ENCODE measurements at regions not wholly inside any gene's neighbourhood (a gene's known extent, or its start where the extent isn't known, plus 50 kb on each side); places are given as distances from the start of the nearest gene placed in this dataset.

DNA sequence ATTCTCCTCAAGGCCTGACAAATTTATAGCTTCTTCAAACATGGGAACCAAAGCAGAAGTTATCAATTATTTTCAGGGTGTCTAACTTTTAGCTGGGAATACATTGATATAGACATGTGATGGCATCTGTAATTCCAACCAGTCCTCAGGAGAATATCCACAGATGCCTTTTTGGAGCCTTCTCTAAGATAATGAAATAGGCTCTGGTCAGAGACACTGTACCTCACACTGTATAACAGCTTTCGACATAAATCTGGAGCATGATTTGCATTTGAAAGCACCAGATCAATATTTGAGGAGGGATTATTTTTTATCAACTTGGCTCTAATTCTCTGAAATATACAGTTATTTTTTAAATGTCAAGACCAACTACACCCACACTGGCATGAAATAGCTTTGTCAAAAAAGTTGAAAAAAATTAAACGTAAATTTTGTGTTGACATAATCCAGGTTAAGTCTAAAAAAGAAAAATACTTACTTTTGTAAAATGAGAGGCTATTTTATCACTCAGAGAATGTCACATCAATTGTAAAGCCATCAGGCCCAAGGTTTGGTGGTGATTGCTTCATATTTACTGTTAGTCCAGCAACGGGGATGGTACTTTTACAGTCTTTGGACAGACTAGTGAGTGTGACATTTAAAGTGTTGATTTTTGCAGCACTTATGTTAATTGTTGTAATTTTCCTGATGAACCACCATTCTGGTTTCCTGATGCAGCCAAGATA is 177.0 kb upstream of the SP8 start (continued):
- TF ChIP-seq, protein P1, sequence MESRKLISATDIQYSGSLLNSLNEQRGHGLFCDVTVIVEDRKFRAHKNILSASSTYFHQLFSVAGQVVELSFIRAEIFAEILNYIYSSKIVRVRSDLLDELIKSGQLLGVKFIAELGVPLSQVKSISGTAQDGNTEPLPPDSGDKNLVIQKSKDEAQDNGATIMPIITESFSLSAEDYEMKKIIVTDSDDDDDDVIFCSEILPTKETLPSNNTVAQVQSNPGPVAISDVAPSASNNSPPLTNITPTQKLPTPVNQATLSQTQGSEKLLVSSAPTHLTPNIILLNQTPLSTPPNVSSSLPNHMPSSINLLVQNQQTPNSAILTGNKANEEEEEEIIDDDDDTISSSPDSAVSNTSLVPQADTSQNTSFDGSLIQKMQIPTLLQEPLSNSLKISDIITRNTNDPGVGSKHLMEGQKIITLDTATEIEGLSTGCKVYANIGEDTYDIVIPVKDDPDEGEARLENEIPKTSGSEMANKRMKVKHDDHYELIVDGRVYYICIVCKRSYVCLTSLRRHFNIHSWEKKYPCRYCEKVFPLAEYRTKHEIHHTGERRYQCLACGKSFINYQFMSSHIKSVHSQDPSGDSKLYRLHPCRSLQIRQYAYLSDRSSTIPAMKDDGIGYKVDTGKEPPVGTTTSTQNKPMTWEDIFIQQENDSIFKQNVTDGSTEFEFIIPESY (IDR thresholded peaks at IDR 0.05; ENCODE audit: extremely low read depth, insufficient replicate concordance, low read length): no peak
- TF ChIP-seq SRF (IDR thresholded peaks at IDR 0.05; ENCODE audit: low read depth) (no peak), EGR1 (IDR thresholded peaks at IDR 0.05; ENCODE audit: low read depth) (no peak)

DNA sequence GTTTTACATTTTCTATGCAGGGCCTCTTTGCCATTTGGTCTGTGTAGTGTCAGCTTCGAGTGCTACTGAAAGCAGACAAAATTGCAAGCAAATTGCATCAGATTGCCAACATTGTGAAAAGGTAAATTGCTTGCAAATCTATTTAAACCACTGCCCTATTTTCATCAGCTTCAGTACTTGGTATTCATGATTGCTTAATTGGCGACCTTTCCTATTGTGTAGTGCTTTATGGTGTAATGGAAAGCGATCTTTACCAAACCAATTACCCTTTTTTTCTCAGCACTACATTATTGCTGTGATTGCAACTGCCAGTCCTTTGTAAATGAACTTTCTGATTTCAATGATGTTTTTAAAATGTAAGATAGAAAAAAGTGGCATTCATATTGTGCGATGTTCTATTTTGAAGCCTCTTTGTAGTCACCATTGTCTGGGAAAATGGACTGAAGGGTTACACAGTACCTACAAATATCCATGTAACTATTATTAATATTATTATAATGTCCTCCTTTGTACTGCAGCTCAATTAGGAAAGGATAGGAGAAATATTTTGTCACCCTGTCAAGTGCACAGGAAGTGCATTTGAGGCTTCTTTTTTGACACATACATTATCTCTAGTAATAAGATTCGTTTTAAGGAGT is 177.7 kb upstream of the SP8 start:
- ChIA-PET RAD21 (ENCODE audit: low non-redundant PET in 1 of 2, low total read pairs in 2 of 2, uncharacterized antibody in 2 of 2, unreplicated experiment in 2 of 2) (interaction anchor here in 1 of 2 experiments (0.6 kb wide), 1 partner anchor 14 kb away, joined by 3 read pairs; no protein-coding TSS in a partner anchor), POLR2A (no interaction called here), CTCF (no interaction called here)
- H4K20me1 ChIP-seq (ENCODE audit: insufficient read depth): no peaks in the 10 kb centered on the region
- no peaks in the 10 kb centered on the region for H3K79me2 ChIP-seq (ENCODE audit: insufficient read depth, low read length)
- no peak overlapping the region for H3K4me2 ChIP-seq (ENCODE audit: low read length)
- BruUV-seq (replicated peaks): no TSS peak
- H3K4me1 ChIP-seq (ENCODE audit: control insufficient read depth in 1 of 2, insufficient read depth in 2 of 2, low read length in 2 of 2): no peaks in the 10 kb centered on the region
- H3K9ac ChIP-seq (ENCODE audit: low read length): no peak overlapping the region
- ATAC-seq (no peak), DNase-seq (ENCODE audit: low read depth, low spot score) (no peak)
- H3K27me3 ChIP-seq (ENCODE audit: insufficient read depth, low read length): no peaks in the 10 kb centered on the region
- intact Hi-C loops (cut with micrococcal nuclease): no loop called here
- H3K9me2 ChIP-seq (ENCODE audit: insufficient read depth): no peaks in the 10 kb centered on the region
- no peak overlapping the region for H2AFZ ChIP-seq (ENCODE audit: low read depth, low read length, poor library complexity, severe bottlenecking)
- no peaks in the 10 kb centered on the region for H3K36me3 ChIP-seq (ENCODE audit: control insufficient read depth in 1 of 2, insufficient read depth in 2 of 2, low read length in 2 of 2)
- H3K4me3 ChIP-seq (replicated peaks in 1 of 2; ENCODE audit: low read depth in 1 of 2, low read length in 2 of 2): no peak overlapping the region
- TF ChIP-seq POLR2A (IDR thresholded peaks at IDR 0.05; ENCODE audit: borderline replicate concordance, extremely low read depth, insufficient read depth, insufficient read length): no peak
- no peak for TF ChIP-seq ZNF274 (IDR thresholded peaks at IDR 0.05; ENCODE audit: low read depth, low read length)
- TF ChIP-seq CEBPB (IDR thresholded peaks at IDR 0.05; ENCODE audit: low read depth): peak; percentile 63
- H3K9me3 ChIP-seq (ENCODE audit: control insufficient read depth in 1 of 2, insufficient read depth in 1 of 2, low read depth in 1 of 2, low read length in 2 of 2): no peaks in the 10 kb centered on the region
- H3K27ac ChIP-seq (ENCODE audit: low read depth, low read length): no peak overlapping the region

All from HCT116 (cell line).